ENCODE measurements at regions not wholly inside any gene's neighbourhood (a gene's known extent, or its start where the extent isn't known, plus 50 kb on each side); places are given as distances from the start of the nearest gene placed in this dataset.

DNA sequence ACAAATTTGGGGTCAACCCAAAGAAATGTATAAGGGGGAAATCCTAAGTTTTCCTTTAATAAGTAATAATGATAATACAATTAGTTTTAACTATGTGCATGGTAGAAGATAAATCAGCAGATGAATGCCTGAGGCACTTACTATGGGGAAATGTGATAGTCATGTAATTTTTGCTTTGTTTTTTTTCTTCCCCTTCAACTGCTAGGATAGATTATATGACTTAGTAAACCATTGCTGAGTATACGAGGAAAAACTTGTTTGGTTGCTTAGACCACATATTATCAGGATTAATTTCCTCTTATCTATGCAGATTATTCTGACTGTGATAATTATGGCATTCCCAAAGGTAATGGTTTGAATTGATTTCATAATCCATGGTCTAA is 181.1 kb downstream of the TGFB2 start:
- no peak overlapping the region for H3K4me3 ChIP-seq (ENCODE audit: low read depth, low read length)
- no peak for TF ChIP-seq POLR2A (IDR thresholded peaks at IDR 0.05; ENCODE audit: extremely low read depth, insufficient read length)
- TF ChIP-seq, protein P1, sequence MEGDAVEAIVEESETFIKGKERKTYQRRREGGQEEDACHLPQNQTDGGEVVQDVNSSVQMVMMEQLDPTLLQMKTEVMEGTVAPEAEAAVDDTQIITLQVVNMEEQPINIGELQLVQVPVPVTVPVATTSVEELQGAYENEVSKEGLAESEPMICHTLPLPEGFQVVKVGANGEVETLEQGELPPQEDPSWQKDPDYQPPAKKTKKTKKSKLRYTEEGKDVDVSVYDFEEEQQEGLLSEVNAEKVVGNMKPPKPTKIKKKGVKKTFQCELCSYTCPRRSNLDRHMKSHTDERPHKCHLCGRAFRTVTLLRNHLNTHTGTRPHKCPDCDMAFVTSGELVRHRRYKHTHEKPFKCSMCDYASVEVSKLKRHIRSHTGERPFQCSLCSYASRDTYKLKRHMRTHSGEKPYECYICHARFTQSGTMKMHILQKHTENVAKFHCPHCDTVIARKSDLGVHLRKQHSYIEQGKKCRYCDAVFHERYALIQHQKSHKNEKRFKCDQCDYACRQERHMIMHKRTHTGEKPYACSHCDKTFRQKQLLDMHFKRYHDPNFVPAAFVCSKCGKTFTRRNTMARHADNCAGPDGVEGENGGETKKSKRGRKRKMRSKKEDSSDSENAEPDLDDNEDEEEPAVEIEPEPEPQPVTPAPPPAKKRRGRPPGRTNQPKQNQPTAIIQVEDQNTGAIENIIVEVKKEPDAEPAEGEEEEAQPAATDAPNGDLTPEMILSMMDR (IDR thresholded peaks at IDR 0.05; ENCODE audit: low read depth, low read length), result no peak
- no peak for TF ChIP-seq MYC (IDR thresholded peaks at IDR 0.05; ENCODE audit: low read depth, low read length)
- TF ChIP-seq, protein P2, sequence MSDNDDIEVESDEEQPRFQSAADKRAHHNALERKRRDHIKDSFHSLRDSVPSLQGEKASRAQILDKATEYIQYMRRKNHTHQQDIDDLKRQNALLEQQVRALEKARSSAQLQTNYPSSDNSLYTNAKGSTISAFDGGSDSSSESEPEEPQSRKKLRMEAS (IDR thresholded peaks at IDR 0.05; ENCODE audit: low read depth, low read length), result no peak
- no peak for DNase-seq (ENCODE audit: low read depth)

DNA sequence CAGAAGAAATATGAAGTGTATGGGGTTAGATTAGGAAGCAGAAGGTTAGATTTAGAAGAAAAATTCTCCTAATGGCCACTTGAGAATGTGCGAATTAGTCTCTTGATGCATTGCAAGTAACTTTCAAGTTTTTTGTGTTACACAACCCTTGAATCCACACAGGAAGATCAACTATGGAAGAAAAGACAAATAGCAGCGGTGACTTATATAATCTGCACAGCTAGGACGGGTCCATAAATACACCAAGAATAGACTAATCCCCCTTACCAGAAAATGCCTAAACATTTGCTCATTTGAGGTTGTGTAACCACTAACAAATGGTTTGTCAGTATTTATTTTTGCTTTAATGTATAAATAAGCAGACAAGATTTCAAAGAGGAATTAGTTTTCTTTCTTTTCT is 182.6 kb downstream of the TGFB2 start:
- DNase-seq (ENCODE audit: low read depth), result no peak
- no peak overlapping the region for H3K4me3 ChIP-seq (ENCODE audit: low read depth, low read length)
- TF ChIP-seq, protein P2 (IDR thresholded peaks at IDR 0.05; ENCODE audit: low read depth, low read length), result no peak
- TF ChIP-seq MYC (IDR thresholded peaks at IDR 0.05; ENCODE audit: low read depth, low read length) (no peak), POLR2A (IDR thresholded peaks at IDR 0.05; ENCODE audit: extremely low read depth, insufficient read length) (no peak)
- TF ChIP-seq, protein P1 (IDR thresholded peaks at IDR 0.05; ENCODE audit: low read depth, low read length), result no peak

DNA sequence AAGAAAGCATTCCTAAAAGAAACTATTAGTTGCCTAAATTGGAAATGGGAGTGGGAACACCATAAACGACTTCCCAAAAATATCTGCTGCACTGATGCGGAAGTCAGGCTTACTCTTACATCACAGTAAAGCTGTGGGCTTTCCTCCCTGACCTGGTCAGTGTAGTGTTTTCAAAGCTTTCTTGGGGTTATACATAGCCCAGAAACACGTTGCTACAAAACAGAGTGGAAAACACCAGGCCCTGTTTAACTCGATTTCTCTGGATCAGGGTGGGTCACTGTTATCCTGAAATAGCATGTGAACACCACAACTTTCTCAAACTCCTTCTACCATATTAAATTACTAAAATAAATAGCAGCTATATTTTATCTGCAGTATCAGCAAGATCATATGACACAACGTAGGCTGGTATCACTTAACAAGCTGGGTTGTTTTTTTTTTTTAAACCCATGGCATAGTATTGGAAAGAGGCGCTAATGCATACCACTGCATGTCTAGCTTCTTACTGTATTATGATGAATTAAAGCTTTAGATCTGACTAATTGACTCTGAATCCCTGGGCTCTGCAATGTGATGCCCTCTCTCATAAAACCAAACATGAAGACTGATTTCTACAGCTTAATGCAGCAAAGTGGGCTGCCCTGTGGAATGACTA is 184.6 kb downstream of the TGFB2 start:
- TF ChIP-seq MYC (IDR thresholded peaks at IDR 0.05; ENCODE audit: low read depth, low read length) (no peak), POLR2A (IDR thresholded peaks at IDR 0.05; ENCODE audit: extremely low read depth, insufficient read length) (no peak)
- TF ChIP-seq, protein P2 (IDR thresholded peaks at IDR 0.05; ENCODE audit: low read depth, low read length), result no peak
- TF ChIP-seq, protein P1 (IDR thresholded peaks at IDR 0.05; ENCODE audit: low read depth, low read length), result no peak
- H3K4me3 ChIP-seq (ENCODE audit: low read depth, low read length), result no peak overlapping the region
- no peak for DNase-seq (ENCODE audit: low read depth)

DNA sequence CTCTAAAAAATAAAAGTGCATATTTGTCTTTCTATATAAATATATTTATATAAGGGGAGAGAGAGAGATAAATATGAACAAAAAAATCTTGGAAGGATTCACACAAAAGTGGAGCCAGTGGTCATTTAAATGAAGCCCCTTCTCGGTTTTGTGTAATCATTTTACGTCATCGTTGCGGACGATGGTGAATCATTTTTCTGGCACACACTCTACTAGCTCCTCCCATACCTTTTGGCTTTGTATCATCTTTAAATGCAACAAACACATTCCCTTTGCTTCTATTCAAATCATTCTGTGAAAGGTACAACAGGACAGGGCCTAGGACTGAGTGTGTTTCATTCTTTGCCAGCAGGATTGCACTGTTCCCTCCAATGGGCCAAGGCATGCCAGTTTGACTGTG is 186.8 kb downstream of the TGFB2 start:
- no peak for DNase-seq (ENCODE audit: low read depth)
- TF ChIP-seq POLR2A (IDR thresholded peaks at IDR 0.05; ENCODE audit: extremely low read depth, insufficient read length), result no peak
- TF ChIP-seq, protein P1 (IDR thresholded peaks at IDR 0.05; ENCODE audit: low read depth, low read length), result no peak
- no peak for TF ChIP-seq MYC (IDR thresholded peaks at IDR 0.05; ENCODE audit: low read depth, low read length)
- TF ChIP-seq, protein P2 (IDR thresholded peaks at IDR 0.05; ENCODE audit: low read depth, low read length), result no peak
- H3K4me3 ChIP-seq (ENCODE audit: low read depth, low read length), result no peak overlapping the region

DNA sequence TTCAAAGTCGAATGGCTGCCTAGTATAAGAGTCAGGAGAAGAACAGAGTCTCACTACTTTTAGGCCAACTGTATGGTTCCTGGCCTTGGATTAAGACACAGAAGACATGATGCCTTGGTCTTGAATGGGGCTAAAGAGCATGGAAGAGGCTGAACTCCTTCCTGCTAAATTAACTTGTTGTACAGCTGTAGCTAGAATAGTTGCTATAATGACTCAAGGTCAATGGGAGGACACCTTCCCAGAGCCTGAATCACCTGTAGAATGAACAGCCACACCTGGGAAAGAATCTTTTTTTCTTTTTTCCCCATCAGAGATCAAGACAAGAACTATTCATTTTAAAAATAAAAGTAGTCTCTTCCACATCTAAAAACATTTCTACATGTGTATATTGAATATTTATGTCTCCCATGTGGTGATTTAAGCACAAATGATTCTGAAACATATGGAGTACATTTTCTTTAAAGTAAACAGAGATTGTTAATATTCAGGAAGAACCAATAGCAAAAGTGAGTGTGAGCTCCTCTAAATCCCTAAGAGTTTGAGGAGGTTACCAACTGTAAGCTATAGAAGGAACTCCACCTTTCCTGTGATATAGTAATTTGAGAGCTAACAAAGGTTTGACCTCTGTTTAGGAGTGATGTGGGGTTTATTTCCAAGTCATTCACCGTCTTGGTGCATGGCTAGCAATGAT is 191.3 kb downstream of the TGFB2 start:
- DNase-seq (ENCODE audit: low read depth), result no peak
- TF ChIP-seq, protein P2 (IDR thresholded peaks at IDR 0.05; ENCODE audit: low read depth, low read length), result no peak
- TF ChIP-seq POLR2A (IDR thresholded peaks at IDR 0.05; ENCODE audit: extremely low read depth, insufficient read length) (no peak), MYC (IDR thresholded peaks at IDR 0.05; ENCODE audit: low read depth, low read length) (no peak)
- TF ChIP-seq, protein P1 (IDR thresholded peaks at IDR 0.05; ENCODE audit: low read depth, low read length), result no peak

More for the DNA sequence above, 191.3 kb downstream of the TGFB2 start:
- no peak overlapping the region for H3K4me3 ChIP-seq (ENCODE audit: low read depth, low read length)

All from NB4 (cell line).